Common myeloid progenitor, CD34-positive (primary cell): ENCODE measurements at regions not wholly inside any gene's neighbourhood (a gene's known extent, or its start where the extent isn't known, plus 50 kb on each side); places are given as distances from the start of the nearest gene placed in this dataset.

Experiments used
- CTCF ChIA-PET: fragments of 350-600 bp; sonication (Branson Sonifier 250); formaldehyde crosslinking; loops from one replicate; lab custom pipeline; 2021; ENCODE audit warnings: antibody characterized with exemption; lab: Charles Lee
- POLR2A ChIA-PET: fragments of 350-600 bp; sonication (Branson Sonifier 250); formaldehyde crosslinking; loops from one replicate; lab custom pipeline; 2021; ENCODE audit warnings: antibody characterized with exemption; lab: Charles Lee
- DNase-seq, 3 donors: peaks; one replicate each; pipeline versions ENCODE4 v3.0.0 to v3.0.0-alpha.2; 2013
- H3K27ac ChIP-seq, 2 experiments: 1 replicate in 1 of 2; 2 replicates in 1 of 2; pipeline ENCODE4 v1.7.0; 2013; ENCODE audit warnings: inconsistent platforms in 2 of 2, low read length in 2 of 2, mild to moderate bottlenecking in 2 of 2, low read depth in 1 of 2, moderate library complexity in 1 of 2; ENCODE audit not compliant: severe bottlenecking in 2 of 2, insufficient read depth in 1 of 2, poor library complexity in 1 of 2
- H3K27me3 ChIP-seq, 5 experiments: replicated peaks in 2 of 5; 1 replicate in 3 of 5; 2 replicates in 2 of 5; pipeline versions ENCODE4 v1.6.1 to v1.7.0; 2013; ENCODE audit warnings: low read length in 4 of 5, mild to moderate bottlenecking in 2 of 5, moderate library complexity in 2 of 5, inconsistent platforms in 1 of 5; ENCODE audit not compliant: insufficient read depth in 5 of 5, control insufficient read depth in 4 of 5
- H3K36me3 ChIP-seq, 4 experiments: 1 replicate in 2 of 4; 2 replicates in 2 of 4; pipeline versions ENCODE4 v1.6.1 to v1.7.0; 2013; ENCODE audit warnings: low read length in 3 of 4, control low read depth in 1 of 4, mild to moderate bottlenecking in 1 of 4; ENCODE audit not compliant: control insufficient read depth in 4 of 4, insufficient read depth in 4 of 4
- H3K4me1 ChIP-seq, 4 experiments: 1 replicate in 3 of 4; 2 replicates in 1 of 4; pipeline versions ENCODE4 v1.6.1 to v1.7.1; 2013; ENCODE audit warnings: low read length in 3 of 4, mild to moderate bottlenecking in 3 of 4, control low read depth in 1 of 4, inconsistent platforms in 1 of 4, moderate library complexity in 1 of 4; ENCODE audit not compliant: control insufficient read depth in 4 of 4, insufficient read depth in 4 of 4; ENCODE audit errors: control extremely low read depth in 1 of 4
- H3K4me3 ChIP-seq, 7 experiments: 1 replicate in 4 of 7; 2 replicates in 3 of 7; pipeline versions ENCODE4 v1.5.1 to v1.7.0; 2013; ENCODE audit warnings: mild to moderate bottlenecking in 7 of 7, low read length in 6 of 7, moderate library complexity in 6 of 7, inconsistent platforms in 2 of 7, low read depth in 2 of 7, control low read depth in 1 of 7; ENCODE audit not compliant: insufficient read depth in 4 of 7, control insufficient read depth in 1 of 7; ENCODE audit errors: extremely low read depth in 1 of 7
- H3K9me3 ChIP-seq, 5 experiments: 1 replicate in 4 of 5; 2 replicates in 1 of 5; pipeline versions ENCODE4 v1.6.1 to v1.7.1; 2013; ENCODE audit warnings: low read length in 4 of 5, mild to moderate bottlenecking in 2 of 5, inconsistent platforms in 1 of 5, low read depth in 1 of 5, moderate library complexity in 1 of 5; ENCODE audit not compliant: control insufficient read depth in 4 of 5, insufficient read depth in 2 of 5; ENCODE audit errors: control extremely low read depth in 1 of 5
- WGBS: methylation state at CpG from one replicate; pipeline ENCODE4 v1.1.5; 2013; ENCODE audit not compliant: insufficient coverage; 5-methylcytosine and 5-hydroxymethylcytosine counted together

GRCh38 chr1:238343852-238344251 lies 453.1 kb upstream of the ZP4 start:
- DNase-seq: no peak
- Histone ChIP-seq H3K4me3 (no peak overlapping the region), H3K36me3 (no peaks in the 10 kb centered on the region), H3K27ac (no peak overlapping the region), H3K9me3 (peaks cover 0 to 3% (median 0%) of the 10 kb centered on the region in 5 experiments), H3K27me3 (no peaks in the 10 kb centered on the region), H3K4me1 (no peaks in the 10 kb centered on the region)
- 100% methylated on average over 1 of the region's 3 CpGs for WGBS
- ChIA-PET CTCF (no interaction called here), POLR2A (no interaction called here)

- Histone ChIP-seq H3K4me3 (no peak overlapping the region), H3K9me3 (peaks cover 0 to 8% (median 0%) of the 10 kb centered on the region in 5 experiments), H3K4me1 (peaks cover 0 to 2% (median 0%) of the 10 kb centered on the region in 4 experiments), H3K36me3 (no peaks in the 10 kb centered on the region), H3K27me3 (no peaks in the 10 kb centered on the region), H3K27ac (no peak overlapping the region)
- POLR2A ChIA-PET: no interaction called here
- no peak for DNase-seq
- CTCF ChIA-PET: no interaction called here
- 96% methylated on average over 2 of the region's 2 CpGs for WGBS
Measured at GRCh38 chr1:238341395-238341794, 450.7 kb upstream of the ZP4 start.

GRCh38 chr1:238340989-238341388 lies 450.3 kb upstream of the ZP4 start:
- DNase-seq: no peak
- Histone ChIP-seq H3K36me3 (no peaks in the 10 kb centered on the region), H3K9me3 (peaks cover 0 to 7% (median 0%) of the 10 kb centered on the region in 5 experiments), H3K4me3 (no peak overlapping the region), H3K4me1 (peaks cover 0 to 2% (median 0%) of the 10 kb centered on the region in 4 experiments), H3K27me3 (no peaks in the 10 kb centered on the region), H3K27ac (no peak overlapping the region)
- ChIA-PET POLR2A (no interaction called here), CTCF (no interaction called here)
- 83% methylated on average over 6 of the region's 7 CpGs for WGBS

GRCh38 chr1:238336531-238336930 lies 445.8 kb upstream of the ZP4 start:
- 83% methylated on average over 7 of the region's 7 CpGs for WGBS
- CTCF ChIA-PET: no interaction called here
- Histone ChIP-seq H3K27ac (no peak overlapping the region), H3K4me1 (peaks cover 0 to 6% (median 2%) of the 10 kb centered on the region in 4 experiments), H3K4me3 (no peak overlapping the region), H3K36me3 (no peaks in the 10 kb centered on the region), H3K27me3 (no peaks in the 10 kb centered on the region), H3K9me3 (peaks cover 0 to 7% (median 0%) of the 10 kb centered on the region in 5 experiments)
- POLR2A ChIA-PET: no interaction called here
- no peak for DNase-seq

- no CpG with 5 or more reads among the region's 1 CpG for WGBS
- H3K27ac ChIP-seq: no peak overlapping the region
- CTCF ChIA-PET: no interaction called here
Measured at GRCh38 chr1:238334170-238334569, 443.4 kb upstream of the ZP4 start.

GRCh38 chr1:238331557-238331956 lies 440.8 kb upstream of the ZP4 start:
- H3K4me3 ChIP-seq: no peak overlapping the region
- no peaks in the 10 kb centered on the region for H3K9me3 ChIP-seq
- H3K27me3 ChIP-seq: no peaks in the 10 kb centered on the region
- ChIA-PET CTCF (no interaction called here), POLR2A (no interaction called here)
- no peak overlapping the region for H3K27ac ChIP-seq
- H3K36me3 ChIP-seq: no peaks in the 10 kb centered on the region
- H3K4me1 ChIP-seq: peaks cover 3 to 20% (median 11%) of the 10 kb centered on the region in 4 experiments
- DNase-seq: peak in 1 of 3 donors; percentile 15

More at GRCh38 chr1:238334170-238334569, 443.4 kb upstream of the ZP4 start:
- Histone ChIP-seq H3K4me3 (no peak overlapping the region), H3K9me3 (peaks cover 0 to 7% (median 0%) of the 10 kb centered on the region in 5 experiments), H3K27me3 (no peaks in the 10 kb centered on the region), H3K4me1 (peaks cover 3 to 22% (median 11%) of the 10 kb centered on the region in 4 experiments), H3K36me3 (no peaks in the 10 kb centered on the region)
- POLR2A ChIA-PET: no interaction called here
- DNase-seq: no peak

GRCh38 chr1:238329671-238330070 lies 438.9 kb upstream of the ZP4 start:
- CTCF ChIA-PET: no interaction called here
- WGBS: 86% methylated on average over 1 of the region's 1 CpG
- no peaks in the 10 kb centered on the region for H3K27me3 ChIP-seq
- H3K4me3 ChIP-seq: no peak overlapping the region
- POLR2A ChIA-PET: no interaction called here
- DNase-seq: no peak
- no peak overlapping the region for H3K27ac ChIP-seq
- H3K4me1 ChIP-seq: peaks cover 4 to 24% (median 12%) of the 10 kb centered on the region in 4 experiments
- no peaks in the 10 kb centered on the region for H3K9me3 ChIP-seq
- H3K36me3 ChIP-seq: no peaks in the 10 kb centered on the region
